DMS114 treated with DMSO at 0.1 percent for 48 hours (cell line): ENCODE measurements at regions not wholly inside any gene's neighbourhood (a gene's known extent, or its start where the extent isn't known, plus 50 kb on each side); places are given as distances from the start of the nearest gene placed in this dataset.
A peak's percentile ranks its signal among the peaks of the same experiment; 100 is the strongest.
"Not testable (repeated sequence)": the region's sequence is repeated elsewhere in the genome, so short reads cannot be mapped to it uniquely, and the experiment has no call there.

Experiments
- DNase-seq: peaks from one replicate; lab custom pipeline; 2025; ENCODE audit not compliant: unreplicated experiment; lab: John Stamatoyannopoulos, UW

GRCh38 chr3:137111497-137111896 lies 153.7 kb downstream of the IL20RB start:
- DNase-seq, result no peak

DNA sequence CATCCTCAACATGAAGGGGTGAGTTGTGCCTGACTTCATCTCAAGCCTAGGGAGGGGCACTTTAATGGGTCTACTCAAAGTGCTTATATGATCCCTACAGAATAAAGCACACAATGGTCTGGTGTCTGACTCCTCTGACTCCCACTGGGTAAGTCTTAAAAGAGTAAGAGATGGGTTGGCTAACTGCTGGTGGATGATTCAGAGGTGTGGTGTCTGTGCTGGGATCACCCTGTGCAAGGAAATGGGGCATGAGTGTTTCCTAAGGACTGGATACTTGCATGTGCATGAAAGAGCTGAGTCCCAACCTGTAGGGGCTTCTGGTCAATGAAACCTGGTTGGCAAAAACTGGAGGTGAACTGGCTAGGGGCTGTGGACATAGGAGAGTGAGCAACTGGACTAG lies 158.8 kb downstream of the IL20RB start:
- no peak for DNase-seq

- DNase-seq, result peak; percentile 4
These were observed 164.0 kb downstream of the IL20RB start for GRCh38 chr3:137121704-137122314.

- no peak for DNase-seq
These were observed 173.3 kb downstream of the IL20RB start for GRCh38 chr3:137131081-137131480.

DNA sequence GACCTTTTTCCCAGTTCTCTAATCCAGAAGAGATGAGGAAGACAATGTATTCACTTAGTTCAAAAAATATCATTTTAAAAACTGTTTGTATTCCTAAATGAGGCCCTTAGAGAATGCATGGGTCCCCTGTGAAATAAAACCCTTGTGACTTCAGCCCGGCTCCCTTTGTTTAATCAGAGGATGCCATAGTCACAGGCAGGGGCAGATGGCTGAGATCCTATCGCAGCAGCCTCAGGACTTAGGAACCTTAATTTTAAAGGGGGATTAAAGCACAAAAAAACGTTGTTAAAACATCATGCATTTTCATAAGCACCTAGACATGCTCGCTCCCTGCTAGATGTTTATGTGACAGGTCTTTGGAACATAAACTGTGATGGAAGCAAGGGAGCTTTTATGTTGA lies 176.6 kb downstream of the IL20RB start:
- no peak for DNase-seq

GRCh38 chr3:137148406-137148805 lies 190.6 kb downstream of the IL20RB start:
- DNase-seq, result no peak

DNA sequence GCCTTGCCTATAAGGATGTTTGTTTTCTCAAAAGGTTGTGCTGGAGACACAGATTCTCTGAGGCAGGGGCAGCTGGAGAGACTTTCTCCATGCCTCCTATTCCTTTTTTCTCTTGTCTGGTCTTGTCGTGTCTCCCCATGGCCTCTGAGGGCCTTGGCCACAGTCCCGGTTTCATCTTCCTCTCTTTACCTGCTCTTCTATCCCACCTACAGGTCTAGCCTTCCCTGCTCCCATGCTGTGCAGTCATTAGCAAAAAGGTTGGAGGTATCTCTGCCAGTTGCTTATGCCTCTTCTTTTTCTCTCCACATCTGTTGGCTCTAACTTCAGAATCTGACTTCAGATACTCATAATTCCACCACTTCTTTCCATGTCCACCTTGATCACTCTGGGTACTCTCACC lies 191.1 kb downstream of the IL20RB start:
- DNase-seq, result no peak

DNA sequence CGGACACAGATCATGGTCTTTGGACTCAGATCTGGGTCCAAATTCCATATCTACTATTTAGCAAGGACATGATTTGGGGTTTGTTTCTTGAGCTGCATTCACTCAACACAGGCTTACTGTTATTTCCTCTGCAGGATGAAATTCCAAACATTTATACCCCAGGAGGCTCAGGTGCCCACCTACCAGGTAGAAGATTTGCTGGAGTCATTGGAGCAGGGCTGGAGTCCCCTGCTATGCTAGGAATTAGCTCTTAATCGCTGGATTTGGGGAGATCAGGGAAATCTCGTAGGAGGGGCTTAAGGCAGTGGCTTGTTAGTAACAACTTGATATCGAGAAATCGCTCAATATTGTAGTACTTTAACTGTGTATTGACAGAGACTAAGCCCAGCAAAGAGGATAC lies 193.0 kb downstream of the IL20RB start:
- DNase-seq, result no peak

GRCh38 chr3:137153046-137153445 lies 195.3 kb downstream of the IL20RB start:
- not testable (repeated sequence) for DNase-seq

- DNase-seq, result no peak
These were observed 205.6 kb downstream of the IL20RB start for GRCh38 chr3:137163241-137163871.

DNA sequence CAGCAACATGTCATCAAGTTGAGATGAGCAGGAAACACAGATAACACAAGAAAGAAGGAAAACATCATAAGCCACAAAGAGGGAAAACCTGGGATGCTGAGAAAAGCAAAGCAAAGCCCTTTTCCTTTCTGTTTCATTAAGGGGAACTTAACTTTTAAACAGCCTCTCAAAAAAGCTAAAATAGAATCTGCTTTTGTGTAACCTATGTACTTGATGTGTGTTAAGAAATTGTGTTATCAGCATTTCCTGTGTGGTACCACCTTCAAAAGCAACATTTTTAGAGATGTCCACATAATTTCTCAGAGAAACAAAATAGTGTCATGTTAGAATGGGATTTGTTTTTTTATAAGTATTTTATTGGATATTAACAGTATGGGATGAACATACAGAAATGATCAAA lies 206.2 kb downstream of the IL20RB start:
- no peak for DNase-seq

DNA sequence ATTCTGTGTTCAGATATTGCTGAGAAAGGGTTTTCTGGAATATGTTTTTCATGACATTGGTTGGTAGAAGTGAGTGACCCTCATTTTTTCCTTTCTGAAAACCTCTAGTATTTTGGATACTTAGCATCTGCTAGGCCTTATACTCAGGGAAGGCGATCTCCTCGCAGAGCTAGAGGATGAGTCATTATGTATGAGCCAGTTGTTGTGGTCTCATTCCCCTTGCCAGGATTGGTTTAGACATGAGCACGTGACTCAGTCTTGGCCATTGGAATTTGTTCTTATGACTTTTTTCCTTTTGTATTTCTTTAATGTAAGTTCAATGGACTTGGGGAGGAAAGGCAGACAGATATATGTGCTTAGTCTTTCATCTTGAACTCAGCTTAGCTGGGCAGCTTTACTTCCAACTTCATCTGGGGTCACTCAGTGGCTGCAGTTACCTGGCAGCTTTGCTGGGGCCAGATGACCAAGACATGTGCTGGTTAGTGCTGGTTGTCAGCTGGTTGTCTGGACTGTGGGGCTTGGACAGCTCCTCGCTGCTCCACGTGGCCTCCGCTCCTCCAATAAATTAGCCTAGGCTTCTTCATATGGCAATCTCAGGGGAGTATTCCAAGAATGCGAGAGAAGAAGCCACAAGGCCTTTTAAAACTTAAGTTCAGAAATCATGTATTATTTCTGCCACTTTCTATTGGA lies 207.5 kb downstream of the IL20RB start:
- no peak for DNase-seq

- no peak for DNase-seq
These were observed 214.2 kb downstream of the IL20RB start for GRCh38 chr3:137171834-137172603.

- DNase-seq, result no peak
These were observed 214.9 kb downstream of the IL20RB start for GRCh38 chr3:137172728-137173127.

GRCh38 chr3:137174514-137174913 lies 216.7 kb downstream of the IL20RB start:
- DNase-seq, result no peak

DNA sequence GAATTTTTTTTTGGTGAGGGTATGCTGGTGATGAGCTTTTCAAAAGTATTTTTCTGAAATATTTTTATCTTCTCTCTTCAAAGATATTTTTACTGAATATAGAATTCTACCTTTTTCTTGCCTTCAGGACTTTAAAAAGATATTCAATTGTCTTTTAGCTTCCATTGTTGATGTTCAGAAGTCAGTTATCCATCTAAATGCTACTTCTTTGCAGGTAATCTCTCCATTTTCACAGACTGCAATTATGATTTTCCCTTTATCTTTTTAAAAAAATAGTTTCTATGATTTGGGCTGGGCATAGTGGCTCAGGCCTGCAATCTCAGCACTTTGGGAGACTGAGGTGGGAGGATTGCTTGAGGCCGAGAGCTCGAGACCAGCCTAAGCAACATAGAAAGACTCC lies 222.4 kb downstream of the IL20RB start:
- DNase-seq, result no peak

- no peak for DNase-seq
These were observed 233.5 kb downstream of the IL20RB start for GRCh38 chr3:137191133-137191923.

DNA sequence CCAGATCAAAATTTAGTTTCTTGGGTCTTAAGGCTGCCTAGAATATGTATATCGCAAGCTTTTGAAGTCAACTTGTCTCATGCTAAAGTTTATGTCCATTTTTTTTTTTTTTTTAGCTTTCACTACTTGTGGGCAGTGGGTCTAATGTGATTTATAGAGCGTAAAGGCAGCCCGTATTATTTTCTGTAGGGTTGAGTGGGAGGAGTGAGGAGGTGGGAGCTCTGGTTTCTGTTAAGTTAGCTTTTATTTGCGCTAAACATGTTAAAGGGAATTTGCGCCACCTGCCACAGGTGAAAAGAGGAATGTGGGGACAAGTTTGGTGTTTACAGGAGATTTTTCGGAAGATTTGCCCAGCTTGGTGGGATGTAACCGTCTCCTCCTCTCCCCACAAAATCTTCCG lies 234.2 kb downstream of the IL20RB start:
- DNase-seq, result no peak

DNA sequence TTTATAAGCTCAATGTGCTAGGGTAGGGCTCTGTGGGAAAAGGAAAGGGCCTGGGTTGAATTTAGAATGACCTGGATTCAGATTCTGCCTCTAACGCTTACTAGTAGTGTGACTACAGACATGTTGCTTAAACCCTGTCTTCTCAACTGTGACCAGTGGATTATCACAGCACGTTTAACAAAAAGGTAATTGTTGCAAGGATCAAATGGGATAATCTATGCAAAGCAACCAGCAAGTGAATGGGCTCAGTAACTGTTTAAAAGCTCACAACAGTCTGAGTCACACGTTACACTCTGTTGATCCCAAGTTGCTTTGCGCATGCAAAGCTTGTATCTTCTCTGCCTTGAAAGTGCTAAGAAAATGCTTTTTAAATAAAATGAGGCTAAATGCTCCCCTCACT lies 236.5 kb downstream of the IL20RB start:
- no peak for DNase-seq

- not testable (repeated sequence) for DNase-seq
These were observed 240.6 kb downstream of the IL20RB start for GRCh38 chr3:137198374-137198773.

DNA sequence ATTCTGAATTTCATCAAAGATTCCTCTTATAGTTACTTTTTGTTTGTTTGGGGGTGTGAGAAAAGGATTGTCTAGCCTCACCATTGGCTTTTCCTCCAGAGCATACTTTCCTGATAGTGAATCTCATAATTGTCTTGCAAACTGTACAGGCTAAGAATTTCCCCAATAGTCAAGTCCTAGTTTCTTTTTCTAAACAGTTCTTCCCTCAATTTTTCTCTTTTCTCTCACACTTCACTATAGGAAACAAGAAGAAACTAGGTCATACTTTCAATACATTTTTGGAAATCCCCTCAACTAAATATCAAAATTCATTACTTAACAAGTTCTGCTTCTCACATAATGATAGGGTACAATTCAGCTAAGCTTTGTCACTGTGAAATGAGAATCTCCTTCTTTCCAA lies 241.9 kb downstream of the IL20RB start:
- DNase-seq, result no peak
